GM12878 (cell line): ENCODE measurements at regions not wholly inside any gene's neighbourhood (a gene's known extent, or its start where the extent isn't known, plus 50 kb on each side); places are given as distances from the start of the nearest gene placed in this dataset.

Experiments used
- ATAC-seq: fragments of 200-7000 bp; cut with Tn5 transposase; 3 replicates; pipeline ENCODE4 v1.9.1; 2020; ENCODE audit warnings: mild to moderate bottlenecking, moderate library complexity
- BruUV-seq: library from RNA; stranded (reverse); fragments of 400-500 nt; replicated peaks from 2 replicates; lab custom pipeline; 2021; lab: Mats Ljungman, UMichigan
- CTCF ChIA-PET: fragments of 300-600 bp; sonication (Branson Sonifier 250); formaldehyde crosslinking; extraction: SDS; loops from one replicate; lab custom pipeline; 2021; ENCODE audit warnings: inconsistent platforms; lab: Yijun Ruan, JAX
- POLR2A ChIA-PET: fragments of 350-600 bp; formaldehyde crosslinking; extraction: SDS; loops from one replicate; lab custom pipeline; 2021; ENCODE audit warnings: inconsistent platforms; lab: Charles Lee
- RAD21 ChIA-PET: fragments of 300-600 bp; sonication (Branson Sonifier 250); formaldehyde crosslinking; loops from one replicate; lab custom pipeline; 2023; ENCODE audit warnings: antibody characterized with exemption; ENCODE audit not compliant: unreplicated experiment; lab: Charles Lee
- SMC1A ChIA-PET: fragments of 300-600 bp; sonication (Branson Sonifier 250); formaldehyde crosslinking; loops from one replicate; lab custom pipeline; 2023; ENCODE audit not compliant: unreplicated experiment, uncharacterized antibody; lab: Charles Lee
- DNase-seq: peaks from one replicate; pipeline ENCODE4 v3.0.0-alpha.2; 2011; ENCODE audit warnings: low read depth, low spot score
- FAIRE-seq: peaks from 3 replicates; lab custom pipeline; 2011; peaks lifted over from hg19 to GRCh38; lab: Jason Lieb, UNC
- H2AFZ ChIP-seq: 2 replicates; pipeline ENCODE4 v1.6.0; 2011; ENCODE audit warnings: low read depth, low read length, control low read depth; ENCODE audit not compliant: control insufficient read depth
- H3K27ac ChIP-seq: 2 replicates; pipeline ENCODE4 v1.5.1; 2011; ENCODE audit warnings: control low read depth; ENCODE audit not compliant: control insufficient read depth, insufficient read depth
- H3K27me3 ChIP-seq, 2 experiments: replicated peaks in 1 of 2; 2 replicates each; pipeline versions ENCODE4 v1.6.0 to v1.6.1; 2011; ENCODE audit warnings: low read length in 1 of 2; ENCODE audit not compliant: control insufficient read depth in 2 of 2, insufficient read depth in 2 of 2
- H3K36me3 ChIP-seq, 2 experiments: 2 replicates each; pipeline ENCODE4 v1.5.1; 2011; ENCODE audit warnings: low read length in 1 of 2; ENCODE audit not compliant: control insufficient read depth in 2 of 2, insufficient read depth in 2 of 2
- H3K4me1 ChIP-seq: 2 replicates; pipeline ENCODE4 v1.6.1; 2011; ENCODE audit warnings: mild to moderate bottlenecking, low read length, moderate library complexity, mixed read lengths; ENCODE audit not compliant: control insufficient read depth, insufficient read depth
- H3K4me2 ChIP-seq: 2 replicates; pipeline ENCODE4 v1.6.0; 2011; ENCODE audit warnings: control low read depth; ENCODE audit not compliant: control insufficient read depth, insufficient read depth
- H3K4me3 ChIP-seq: fragments of 200-600 bp; sonication (generic); 2 replicates; pipeline ENCODE4 v1.5.1; 2016
- H3K79me2 ChIP-seq: 2 replicates; pipeline ENCODE4 v1.6.0; 2011; ENCODE audit warnings: low read length; ENCODE audit not compliant: control insufficient read depth, insufficient read depth
- H3K9ac ChIP-seq: 2 replicates; pipeline ENCODE4 v1.8.0; 2011; ENCODE audit warnings: low read length, control low read depth, mixed read lengths; ENCODE audit not compliant: control insufficient read depth, insufficient read depth
- H3K9me3 ChIP-seq: replicated peaks from 3 replicates; pipeline ENCODE4 v1.5.1; 2011; ENCODE audit warnings: mild to moderate bottlenecking, low read length; ENCODE audit not compliant: control insufficient read depth, insufficient read depth
- H4K20me1 ChIP-seq: 2 replicates; pipeline ENCODE4 v1.6.0; 2011; ENCODE audit not compliant: control insufficient read depth, insufficient read depth
- ATF7 ChIP-seq: fragments of 450-650 bp; IDR thresholded peaks from 2 replicates; pipeline ENCODE4 v1.6.1; 2016; ENCODE audit warnings: low read depth, mild to moderate bottlenecking
- EP300 ChIP-seq, 2 experiments: fragments of 150-350 bp in 1 of 2; IDR thresholded peaks; 2 replicates each; pipeline ENCODE4 v1.6.1; 2011 to 2012; ENCODE audit warnings: low read depth in 2 of 2, low read length in 2 of 2, borderline replicate concordance in 1 of 2, improper control_type of control experiment in 1 of 2, inconsistent platforms in 1 of 2; ENCODE audit not compliant: control insufficient read depth in 1 of 2
- FOXK2 ChIP-seq: fragments of 450-650 bp; IDR thresholded peaks from 2 replicates; pipeline ENCODE4 v1.6.1; 2017; ENCODE audit warnings: mild to moderate bottlenecking, moderate library complexity
- HDAC2 ChIP-seq: fragments of 200-600 bp; sonication (generic); IDR thresholded peaks from 2 replicates; pipeline ENCODE4 v1.6.1; 2017
- JUNB ChIP-seq: IDR thresholded peaks from 2 replicates; pipeline ENCODE4 v1.6.1; 2016; ENCODE audit warnings: antibody characterized with exemption, mild to moderate bottlenecking
- JUND ChIP-seq: IDR thresholded peaks from 2 replicates; pipeline ENCODE4 v1.6.1; 2012; ENCODE audit warnings: low read depth, mild to moderate bottlenecking, low read length, improper control_type of control experiment, moderate library complexity
- SRF ChIP-seq, 2 experiments: IDR thresholded peaks; 2 replicates each; pipeline ENCODE4 v1.6.1; 2011; ENCODE audit warnings: low read depth in 2 of 2, low read length in 2 of 2, mild to moderate bottlenecking in 1 of 2, moderate library complexity in 1 of 2
- TCF3 ChIP-seq: IDR thresholded peaks from 2 replicates; pipeline ENCODE4 v1.6.1; 2012; ENCODE audit warnings: low read depth, mild to moderate bottlenecking, low read length, borderline replicate concordance; ENCODE audit not compliant: insufficient read depth
- YY1 ChIP-seq: IDR thresholded peaks from 2 replicates; pipeline ENCODE4 v1.6.1; 2011; ENCODE audit warnings: low read depth, mild to moderate bottlenecking, low read length
- WGBS: methylation state at CpG from one replicate; pipeline ENCODE4 v1.1.6; 2016; ENCODE audit warnings: low lambda C conversion rate; ENCODE audit not compliant: insufficient replicate concordance, insufficient coverage; ENCODE audit errors: missing lambda C conversion rate; 5-methylcytosine and 5-hydroxymethylcytosine counted together
- in situ Hi-C: fragments of 300-500 bp; cut with MboI; formaldehyde crosslinking; loops from 9 replicates; pipeline ENCODE4 v1.14.3; 2018; ENCODE audit warnings: mixed read lengths
- intact Hi-C: fragments of 100-400 bp; cut with micrococcal nuclease; formaldehyde crosslinking; loops from one replicate; pipeline ENCODE4 v1.14.2; 2022; ENCODE audit not compliant: unreplicated experiment
- TF ChIP-seq, protein P1 (sequence below): fragments of 150-350 bp; IDR thresholded peaks from 2 replicates; pipeline ENCODE4 v1.6.1; 2014; ENCODE audit warnings: mild to moderate bottlenecking, low read depth, low read length

DNA sequence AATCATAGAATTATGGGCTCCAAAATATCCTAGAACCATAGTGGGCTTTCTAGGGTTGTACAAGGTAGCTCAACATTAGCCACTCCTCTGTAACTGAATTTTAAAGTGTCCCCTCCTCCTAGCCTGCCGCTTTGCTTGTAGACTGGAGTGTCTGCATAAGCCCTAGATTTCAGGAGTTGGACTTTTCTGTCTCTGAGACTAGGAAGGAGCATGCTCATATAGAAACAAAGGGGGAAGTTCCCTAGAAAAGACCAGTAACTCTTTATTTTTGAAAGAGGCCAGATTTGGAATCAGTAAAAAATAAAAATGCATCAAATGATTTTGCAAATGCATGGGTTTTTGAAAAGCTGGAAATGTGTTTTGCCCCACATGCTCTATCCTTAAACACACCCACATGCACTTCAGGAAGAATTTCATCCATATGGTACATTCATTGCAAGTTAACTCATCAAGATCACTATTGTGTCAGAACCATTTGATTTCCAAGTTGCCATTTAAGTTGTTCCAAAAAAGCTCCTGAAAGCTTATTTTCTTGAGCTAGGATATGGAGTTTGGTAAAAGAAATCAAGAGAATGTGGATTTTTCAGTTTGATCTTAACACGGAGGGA is 121.0 kb upstream of the NR3C1 start:
- ATAC-seq: peak; percentile 66
- RAD21 ChIA-PET: interaction anchor here (0.8 to 2.4 kb wide), 2 partner anchors 11 to 12 kb away, joined by 3 to 6 read pairs; no protein-coding TSS in a partner anchor
- H3K27me3 ChIP-seq: no peaks in the 10 kb centered on the region
- CTCF ChIA-PET: interaction anchor here (0.6 to 1.5 kb wide), 6 partner anchors 9 to 184 kb away, joined by 3 to 4 read pairs (median 4); no protein-coding TSS in a partner anchor
- no peaks in the 10 kb centered on the region for H3K9me3 ChIP-seq
- no peak for FAIRE-seq
- no peaks in the 10 kb centered on the region for H3K4me1 ChIP-seq
- POLR2A ChIA-PET: no interaction called here
- H3K4me2 ChIP-seq: no peak overlapping the region
- no TSS peak for BruUV-seq
- intact Hi-C loops: no loop called here
- H3K9ac ChIP-seq: no peak overlapping the region
- H3K4me3 ChIP-seq: no peak overlapping the region
- in situ Hi-C loops: no loop called here
- TF ChIP-seq JUNB (peak; percentile 56), HDAC2 (no peak)
- no peaks in the 10 kb centered on the region for H4K20me1 ChIP-seq
- H3K36me3 ChIP-seq: no peaks in the 10 kb centered on the region
- H3K27ac ChIP-seq: no peak overlapping the region
- H2AFZ ChIP-seq: no peak overlapping the region
- H3K79me2 ChIP-seq: no peaks in the 10 kb centered on the region
- SMC1A ChIA-PET: interaction anchor here (0.9 to 4.5 kb wide), 9 partner anchors 12 to 515 kb away, joined by 3 to 39 read pairs (median 4); no protein-coding TSS in a partner anchor
- WGBS: 100% methylated on average over 2 of the region's 2 CpGs
- no peak for DNase-seq

DNA sequence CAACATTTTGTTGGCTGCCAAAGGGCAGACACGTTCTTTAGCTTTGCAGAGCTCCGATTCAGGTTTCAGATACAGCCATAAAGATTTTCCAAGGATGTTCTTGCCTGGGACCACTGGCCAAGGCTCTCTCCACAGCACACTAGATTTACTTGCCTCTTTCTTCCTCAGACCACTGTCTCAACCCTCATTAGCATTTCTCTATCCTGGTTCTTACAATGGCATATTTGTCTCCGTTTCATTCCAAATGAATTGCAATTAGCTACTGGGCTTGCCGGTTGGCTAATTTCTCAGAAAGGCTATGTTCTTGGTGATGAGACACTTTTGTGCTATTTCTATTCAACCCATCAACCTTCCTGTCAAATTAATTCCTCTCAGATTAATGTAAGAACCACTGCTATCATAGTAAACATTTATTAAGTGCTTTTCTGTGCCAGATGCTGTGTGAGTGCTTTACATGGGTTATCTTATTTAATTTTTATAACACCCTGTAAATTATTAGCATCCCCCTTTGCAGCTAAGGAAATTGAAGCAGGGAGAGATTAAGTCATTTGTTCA is 118.4 kb upstream of the NR3C1 start:
- no peaks in the 10 kb centered on the region for H3K79me2 ChIP-seq
- DNase-seq (no peak), ATAC-seq (no peak), FAIRE-seq (no peak)
- H4K20me1 ChIP-seq: no peaks in the 10 kb centered on the region
- no peak overlapping the region for H3K4me2 ChIP-seq
- intact Hi-C loops: no loop called here
- CTCF ChIA-PET: interaction anchor here (0.6 to 1.0 kb wide), 4 partner anchors 15 to 808 kb away, joined by 3 to 4 read pairs (median 3); no protein-coding TSS in a partner anchor
- POLR2A ChIA-PET: no interaction called here
- no peaks in the 10 kb centered on the region for H3K36me3 ChIP-seq
- SMC1A ChIA-PET: interaction anchor here (0.7 to 1.0 kb wide), 5 partner anchors 10 to 32 kb away, joined by 3 to 5 read pairs (median 4); no protein-coding TSS in a partner anchor
- no peaks in the 10 kb centered on the region for H3K9me3 ChIP-seq
- in situ Hi-C loops: no loop called here
- BruUV-seq: no TSS peak
- RAD21 ChIA-PET: interaction anchor here (1.1 kb wide), 1 partner anchor 519 kb away, joined by 3 read pairs; no protein-coding TSS in a partner anchor
- no peak overlapping the region for H3K27ac ChIP-seq
- no peak overlapping the region for H3K4me3 ChIP-seq
- 97% methylated on average over 4 of the region's 4 CpGs for WGBS
- H3K27me3 ChIP-seq: no peaks in the 10 kb centered on the region
- H3K9ac ChIP-seq: no peak overlapping the region
- no peak overlapping the region for H2AFZ ChIP-seq
- no peak for TF ChIP-seq EP300 (IDR thresholded peaks at IDR 0.05; ENCODE audit: borderline replicate concordance in 1 of 2, control insufficient read depth in 1 of 2, low read depth in 2 of 2, low read length in 2 of 2)
- TF ChIP-seq YY1: no peak
- TF ChIP-seq, protein P1, sequence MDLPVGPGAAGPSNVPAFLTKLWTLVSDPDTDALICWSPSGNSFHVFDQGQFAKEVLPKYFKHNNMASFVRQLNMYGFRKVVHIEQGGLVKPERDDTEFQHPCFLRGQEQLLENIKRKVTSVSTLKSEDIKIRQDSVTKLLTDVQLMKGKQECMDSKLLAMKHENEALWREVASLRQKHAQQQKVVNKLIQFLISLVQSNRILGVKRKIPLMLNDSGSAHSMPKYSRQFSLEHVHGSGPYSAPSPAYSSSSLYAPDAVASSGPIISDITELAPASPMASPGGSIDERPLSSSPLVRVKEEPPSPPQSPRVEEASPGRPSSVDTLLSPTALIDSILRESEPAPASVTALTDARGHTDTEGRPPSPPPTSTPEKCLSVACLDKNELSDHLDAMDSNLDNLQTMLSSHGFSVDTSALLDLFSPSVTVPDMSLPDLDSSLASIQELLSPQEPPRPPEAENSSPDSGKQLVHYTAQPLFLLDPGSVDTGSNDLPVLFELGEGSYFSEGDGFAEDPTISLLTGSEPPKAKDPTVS: no peak
- TF ChIP-seq SRF (IDR thresholded peaks at IDR 0.05; ENCODE audit: low read depth in 2 of 2, low read length in 2 of 2): no peak
- no peak for TF ChIP-seq TCF3
- no peak for TF ChIP-seq FOXK2
- TF ChIP-seq JUND: no peak
- no peak for TF ChIP-seq ATF7
- TF ChIP-seq, all 136 proteins: peak for 0
- no peaks in the 10 kb centered on the region for H3K4me1 ChIP-seq
